NCI-H526 (cell line): ENCODE measurements at regions not wholly inside any gene's neighbourhood (a gene's known extent, or its start where the extent isn't known, plus 50 kb on each side); places are given as distances from the start of the nearest gene placed in this dataset.
"Not testable (repeated sequence)": the region's sequence is repeated elsewhere in the genome, so short reads cannot be mapped to it uniquely, and the experiment has no call there.

Experiments
- DNase-seq, 2 experiments: peaks; one replicate each; lab custom pipeline; 2025; lab: John Stamatoyannopoulos, UW

DNA sequence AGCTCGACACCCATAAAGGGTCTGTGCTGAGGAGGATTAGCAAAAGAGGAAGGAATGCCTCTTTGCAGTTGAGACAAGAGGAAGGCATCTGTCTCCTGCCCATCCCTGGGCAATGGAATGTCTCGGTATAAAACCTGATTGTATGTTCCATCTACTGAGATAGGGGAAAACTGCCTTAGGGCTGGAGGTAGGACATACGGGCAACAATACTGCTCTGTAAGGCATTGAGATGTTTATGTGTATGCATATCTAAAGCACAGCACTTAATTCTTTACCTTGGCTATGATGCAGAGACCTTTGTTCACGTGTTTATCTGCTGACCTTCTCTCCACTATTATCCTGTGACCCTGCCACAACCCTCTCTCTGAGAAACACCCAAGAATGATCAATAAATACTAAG is 210.7 kb downstream of the POTED start:
- DNase-seq = not testable (repeated sequence)

DNA sequence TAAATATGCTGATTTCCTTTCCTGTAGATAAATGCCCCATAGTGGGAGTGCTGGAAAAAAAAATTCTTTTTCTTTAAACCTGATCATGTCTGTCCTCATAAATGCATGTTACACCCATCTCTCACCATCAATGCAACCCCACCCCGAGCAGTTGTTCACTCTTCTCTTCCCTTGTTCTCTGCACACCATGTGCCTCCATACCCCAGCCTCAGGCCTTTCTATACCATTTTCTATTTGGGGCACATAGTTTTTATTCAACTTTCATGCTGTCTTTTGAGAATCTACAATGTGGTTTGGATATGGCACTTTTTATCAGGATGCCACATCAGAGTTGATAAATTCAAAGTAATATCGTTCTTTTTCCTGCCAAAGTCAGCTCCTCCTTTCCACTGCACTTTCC is 202.6 kb downstream of the POTED start:
- not testable (repeated sequence) for DNase-seq

DNA sequence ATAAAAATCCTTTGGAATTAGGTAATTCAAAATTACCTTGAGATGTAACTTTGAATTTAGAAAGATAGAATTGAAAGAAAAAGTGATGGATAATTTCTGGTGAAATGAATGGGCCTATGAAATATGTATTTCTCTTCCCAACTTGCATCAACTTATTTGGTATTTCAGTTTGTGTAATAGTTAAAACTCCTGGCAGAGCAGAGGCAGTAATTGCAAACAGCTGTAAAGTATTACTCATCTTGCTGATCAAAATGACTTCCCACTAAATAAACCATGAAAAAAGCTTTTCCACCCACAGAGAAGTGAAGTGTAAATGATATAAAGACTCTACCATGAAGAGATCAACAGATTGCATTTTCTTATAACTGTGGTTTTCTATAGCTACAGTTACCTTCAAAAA is 201.0 kb downstream of the POTED start:
- not testable (repeated sequence) for DNase-seq

DNA sequence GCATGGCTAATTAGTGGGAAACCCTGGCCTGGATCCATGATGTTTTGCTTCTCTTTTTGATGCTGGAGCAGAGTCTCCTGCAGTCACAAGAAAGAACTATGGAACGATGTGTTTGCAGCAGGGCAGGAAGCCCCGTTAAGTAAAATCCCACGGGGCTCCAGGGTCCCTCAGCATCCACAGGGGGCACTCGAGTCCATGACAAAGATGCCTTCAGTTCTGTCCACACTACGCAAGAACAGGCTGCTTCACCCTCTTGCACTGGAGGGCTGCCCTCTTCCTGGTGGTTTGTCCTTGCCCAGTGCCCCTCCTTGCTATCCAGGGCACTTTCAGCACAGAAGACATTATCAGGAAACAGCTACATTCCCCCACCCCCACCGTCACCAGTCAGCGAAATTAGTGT is 196.9 kb downstream of the POTED start:
- DNase-seq = peak in 1 of 2 experiments; percentile 3

DNA sequence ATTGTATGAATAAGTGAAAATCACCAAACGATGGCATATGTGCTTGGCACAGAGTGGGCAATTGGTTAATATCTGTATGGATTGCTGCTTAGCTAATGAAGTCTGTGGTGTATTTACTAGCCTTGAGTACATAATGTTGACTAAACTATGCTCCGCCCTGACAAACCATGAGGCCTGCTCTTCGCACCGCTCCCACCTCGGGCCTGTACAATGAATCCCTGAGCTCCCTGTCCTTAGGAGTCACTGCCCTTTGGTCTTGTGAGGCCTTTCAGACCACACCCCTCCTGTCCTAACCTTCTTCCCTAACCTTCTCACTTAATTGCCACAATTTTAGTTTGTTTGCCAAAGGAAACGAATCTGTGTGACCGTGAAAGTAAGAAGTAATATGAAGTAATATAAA is 193.2 kb downstream of the POTED start:
- not testable (repeated sequence) for DNase-seq
